ENCODE measurements at regions not wholly inside any gene's neighbourhood (a gene's known extent, or its start where the extent isn't known, plus 50 kb on each side); places are given as distances from the start of the nearest gene placed in this dataset.

DNA sequence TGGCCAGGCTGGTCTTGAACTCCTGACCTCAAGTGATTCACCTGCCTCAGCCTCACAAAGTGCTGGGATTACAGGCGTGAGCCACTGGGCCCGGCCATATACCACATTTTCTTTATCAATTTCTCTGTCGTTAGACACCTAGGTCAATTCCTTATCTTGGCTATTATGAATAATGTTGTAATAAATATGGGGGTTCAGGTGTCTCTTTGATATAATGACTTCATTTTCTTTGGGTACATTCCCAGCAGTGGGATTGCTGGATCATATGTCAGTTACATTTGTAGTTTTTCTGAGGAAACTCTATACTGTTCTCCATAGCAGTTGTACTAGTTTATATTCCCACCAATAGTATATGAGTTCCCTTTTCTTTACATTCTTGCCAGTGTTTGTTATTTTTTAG, 67.8 kb upstream of the DDHD1 start:
- no peak overlapping the region for H4K91ac ChIP-seq (replicated peaks; ENCODE audit: insufficient read length, low read length)
- no peaks in the 10 kb centered on the region for H4K20me1 ChIP-seq (replicated peaks in 1 of 2; ENCODE audit: control insufficient read depth in 1 of 2, insufficient read depth in 2 of 2, low read length in 2 of 2)
- FAIRE-seq (no peak), DNase-seq (ENCODE audit: low read depth in 1 of 2, low spot score in 2 of 2) (no peak)
- 62% methylated on average over 3 of the region's 3 CpGs; no CpG with 5 or more reads in 1 of the 2 experiments for WGBS, 2 experiments (ENCODE audit: extremely low coverage in 1 of 2, insufficient coverage in 1 of 2, insufficient read length in 1 of 2, insufficient replicate concordance in 2 of 2, low coverage in 1 of 2, low lambda C conversion rate in 2 of 2, missing lambda C conversion rate in 1 of 2)
- H3K4me2 ChIP-seq (ENCODE audit: insufficient read depth in 1 of 2, low read depth in 2 of 2, low read length in 2 of 2) = no peak overlapping the region
- no peak overlapping the region for H3K23ac ChIP-seq (ENCODE audit: insufficient read length)
- H3K27me3 ChIP-seq (replicated peaks in 1 of 4; ENCODE audit: control insufficient read depth in 3 of 4, extremely low read depth in 1 of 4, insufficient read depth in 3 of 4, low read length in 3 of 4) = no peaks in the 10 kb centered on the region
- H4K5ac ChIP-seq (ENCODE audit: insufficient read length, low read depth, low read length) = no peak overlapping the region
- ChIA-PET POLR2A (ENCODE audit: partially characterized antibody) (no interaction called here), CTCF (ENCODE audit: partially characterized antibody) (no interaction called here)
- H3K27ac ChIP-seq (ENCODE audit: low read depth, low read length) = no peak overlapping the region
- no peak overlapping the region for H2AK5ac ChIP-seq (ENCODE audit: low read depth, low read length)
- no peak overlapping the region for H3K4me3 ChIP-seq (ENCODE audit: extremely low read depth in 1 of 4, insufficient read depth in 2 of 4, low read depth in 3 of 4, low read length in 4 of 4)
- no peak for TF ChIP-seq SRF (IDR thresholded peaks at IDR 0.05; ENCODE audit: low read depth, low read length)
- TF ChIP-seq FOSL1 (IDR thresholded peaks at IDR 0.05; ENCODE audit: insufficient read depth, low read depth, low read length) = no peak
- no peaks in the 10 kb centered on the region for H3K79me1 ChIP-seq (ENCODE audit: low read depth, low read length)
- no peak overlapping the region for H3K14ac ChIP-seq (ENCODE audit: insufficient read length)
- no peak overlapping the region for H3K4ac ChIP-seq (replicated peaks; ENCODE audit: insufficient read length, low read depth, low read length)
- H3K9ac ChIP-seq (replicated peaks in 1 of 4; ENCODE audit: extremely low read depth in 1 of 4, low read depth in 3 of 4, low read length in 3 of 4) = no peak overlapping the region
- no peak overlapping the region for H2BK120ac ChIP-seq (replicated peaks; ENCODE audit: low read depth, low read length)
- no peak overlapping the region for H2AFZ ChIP-seq (ENCODE audit: low read length)
- H3K79me2 ChIP-seq (ENCODE audit: control insufficient read depth in 1 of 2, insufficient read depth in 2 of 2, low read length in 2 of 2) = no peaks in the 10 kb centered on the region
- H3K36me3 ChIP-seq (ENCODE audit: control insufficient read depth in 2 of 4, insufficient read depth in 4 of 4, low read length in 3 of 4) = no peaks in the 10 kb centered on the region
- no peaks in the 10 kb centered on the region; a peak in 1 of 4 replicates for H3K9me3 ChIP-seq (ENCODE audit: insufficient read depth in 2 of 2, low read depth in 1 of 2, low read length in 1 of 2)
- H4K8ac ChIP-seq (ENCODE audit: extremely low read depth, insufficient read depth, low read length) = no peak overlapping the region
- no peak overlapping the region for H3K56ac ChIP-seq (replicated peaks; ENCODE audit: insufficient read length, low read depth, low read length)
- no peak overlapping the region for H2BK20ac ChIP-seq (ENCODE audit: low read length)
- no peak overlapping the region for H2BK15ac ChIP-seq (ENCODE audit: low read length)
- H3K4me1 ChIP-seq (replicated peaks in 1 of 4; ENCODE audit: control insufficient read depth in 3 of 4, insufficient read depth in 4 of 4, low read length in 3 of 4) = no peaks in the 10 kb centered on the region; a peak in 1 of 7 replicates
- H2BK5ac ChIP-seq (ENCODE audit: low read depth, low read length) = no peak overlapping the region
- 0 out of 2 replicates have a peak, but pooled peaks cover 2% of the 10 kb centered on the region for H3K23me2 ChIP-seq (ENCODE audit: low read depth, low read length)
- H2BK12ac ChIP-seq (ENCODE audit: low read depth, low read length) = no peak overlapping the region
- no peak overlapping the region for H3K18ac ChIP-seq (ENCODE audit: extremely low read depth, low read length)

Measured in H1 (cell line).